Skin of body (tissue), 1 donor: ENCODE measurements at regions not wholly inside any gene's neighbourhood (a gene's known extent, or its start where the extent isn't known, plus 50 kb on each side); places are given as distances from the start of the nearest gene placed in this dataset.

Experiments
- DNase-seq: peaks from one replicate; lab custom pipeline; 2025; lab: John Stamatoyannopoulos, UW

DNA sequence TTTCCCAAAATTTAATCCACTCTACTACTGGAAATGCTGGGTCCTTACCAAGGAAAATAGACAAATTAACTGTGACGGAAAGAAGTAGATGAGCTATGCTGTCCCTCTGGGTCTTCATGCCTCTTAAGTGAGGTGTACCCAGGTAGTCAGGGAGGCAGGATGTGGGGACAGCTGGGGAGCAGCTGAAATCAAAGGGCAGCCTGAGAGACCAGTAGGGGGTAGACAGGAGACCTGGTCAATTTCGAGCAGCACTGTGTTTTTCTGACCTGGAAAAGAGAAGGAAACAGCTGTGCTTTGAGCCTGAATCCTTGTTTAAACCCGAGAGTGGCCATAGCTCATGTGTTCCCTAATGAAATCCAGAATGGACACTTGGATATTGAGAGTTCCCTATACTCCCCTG is 587.3 kb downstream of the EFNB2 start:
- no peak for DNase-seq

DNA sequence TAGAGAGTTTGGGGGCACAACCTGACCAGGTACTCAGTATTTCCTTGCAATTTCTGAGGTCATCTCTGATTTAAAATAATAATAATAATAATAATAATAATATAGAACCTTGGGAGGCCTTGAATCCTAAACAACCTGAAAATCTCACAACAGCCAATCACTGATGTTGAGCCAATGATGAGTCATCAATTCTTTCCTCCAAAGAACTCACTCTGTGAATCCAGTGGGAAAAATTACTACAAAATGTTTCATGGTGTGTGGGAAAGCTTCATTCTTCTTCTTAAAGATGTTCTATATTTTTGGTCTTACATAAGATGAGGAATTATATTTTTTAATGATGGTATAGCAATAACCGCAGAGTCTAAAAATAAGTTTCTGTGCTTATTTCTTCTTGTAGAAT is 594.6 kb downstream of the EFNB2 start:
- no peak for DNase-seq

DNA sequence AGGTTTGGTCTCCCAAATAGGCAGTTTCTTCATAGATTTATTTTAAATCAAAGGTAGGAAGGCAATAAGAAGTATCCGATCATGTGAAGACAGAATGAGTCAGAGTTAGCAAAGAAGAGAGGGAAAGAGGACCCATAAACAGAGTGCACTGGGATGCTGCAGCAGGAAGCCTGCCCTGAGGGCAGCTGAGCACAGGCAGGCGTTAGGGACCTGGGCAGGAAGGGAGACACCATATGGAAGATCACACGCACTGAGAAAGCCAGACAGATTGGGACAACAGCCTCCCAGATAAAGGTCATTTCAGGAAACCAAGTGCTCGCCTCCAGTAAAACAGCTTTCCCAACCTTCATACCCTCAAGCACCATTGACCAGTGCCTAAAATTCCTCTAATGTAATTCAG is 598.0 kb downstream of the EFNB2 start:
- DNase-seq, result no peak

DNA sequence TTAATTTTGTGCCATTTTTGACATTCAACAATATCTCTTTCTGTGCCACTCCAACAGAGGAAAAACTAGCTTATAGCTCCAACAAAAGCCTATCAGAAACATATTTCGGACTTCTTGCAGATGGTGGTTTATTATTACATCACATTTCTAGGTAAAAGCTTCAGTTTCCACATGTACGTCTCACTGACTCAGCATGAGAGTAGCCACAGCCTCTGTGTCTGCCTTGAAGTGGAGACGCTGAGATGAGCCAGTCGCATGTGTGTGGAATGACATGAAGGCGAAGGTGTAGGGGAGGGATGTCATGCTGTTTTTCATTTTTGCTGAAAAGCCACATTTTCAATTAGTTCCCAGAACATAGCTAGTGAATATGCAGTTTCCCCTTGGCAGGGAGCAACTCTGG is 598.6 kb downstream of the EFNB2 start:
- DNase-seq, result no peak

DNA sequence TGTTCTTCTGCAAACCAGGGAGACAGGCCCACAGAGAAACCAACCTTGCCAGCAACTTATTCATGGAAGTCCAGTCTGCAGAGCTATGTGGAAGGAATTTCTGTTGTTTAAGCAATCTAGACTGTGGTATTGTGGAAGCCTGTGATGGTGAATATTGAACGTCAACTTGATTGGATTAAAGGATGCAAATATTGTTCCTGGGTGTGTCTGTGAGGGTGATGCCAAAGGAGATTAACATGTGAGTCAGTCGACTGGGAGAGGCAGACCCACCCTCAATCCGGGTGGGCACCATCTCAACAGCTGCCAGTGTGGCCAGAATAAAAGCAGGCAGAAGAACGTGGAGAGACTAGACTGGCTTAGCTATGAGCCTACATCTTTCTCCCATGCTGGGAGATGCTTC is 606.0 kb downstream of the EFNB2 start:
- no peak for DNase-seq

DNA sequence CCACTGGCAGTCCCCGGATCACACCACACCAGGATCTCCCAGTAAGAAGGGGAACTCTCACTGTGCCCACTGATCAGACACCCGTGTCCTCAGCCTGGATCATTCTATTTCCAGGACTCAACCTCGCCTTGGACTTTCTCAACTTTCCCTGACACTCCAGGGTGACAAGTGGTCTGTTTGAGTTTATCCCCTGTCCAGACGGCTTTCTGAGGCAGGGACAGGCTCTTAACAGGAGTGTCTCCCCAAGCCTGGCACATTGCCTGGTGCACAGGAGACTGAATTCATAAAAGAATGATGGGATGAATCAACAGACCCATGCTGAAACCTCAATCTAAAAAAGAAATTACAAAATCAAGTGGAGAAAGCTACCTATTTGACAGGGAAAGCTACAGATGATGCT is 606.6 kb downstream of the EFNB2 start:
- no peak for DNase-seq

DNA sequence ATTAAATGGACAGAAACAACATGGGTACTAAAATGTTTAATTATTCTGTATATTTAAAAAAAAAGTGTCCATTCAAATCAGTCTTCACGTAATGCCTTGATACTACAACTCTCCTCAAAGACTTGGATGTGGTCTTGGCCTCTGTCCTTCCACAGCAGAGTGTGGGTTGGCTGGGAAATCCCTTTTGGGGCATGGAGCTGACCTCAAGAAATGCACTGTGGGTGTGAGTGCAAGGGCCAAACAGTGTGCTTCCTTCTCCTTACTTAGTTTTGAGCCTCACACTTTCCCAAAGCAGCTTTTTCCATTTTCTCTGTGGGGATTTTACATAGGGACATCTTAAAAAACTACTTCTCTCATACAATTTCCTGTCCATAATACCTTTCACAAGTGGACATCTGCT is 607.4 kb downstream of the EFNB2 start:
- no peak for DNase-seq

DNA sequence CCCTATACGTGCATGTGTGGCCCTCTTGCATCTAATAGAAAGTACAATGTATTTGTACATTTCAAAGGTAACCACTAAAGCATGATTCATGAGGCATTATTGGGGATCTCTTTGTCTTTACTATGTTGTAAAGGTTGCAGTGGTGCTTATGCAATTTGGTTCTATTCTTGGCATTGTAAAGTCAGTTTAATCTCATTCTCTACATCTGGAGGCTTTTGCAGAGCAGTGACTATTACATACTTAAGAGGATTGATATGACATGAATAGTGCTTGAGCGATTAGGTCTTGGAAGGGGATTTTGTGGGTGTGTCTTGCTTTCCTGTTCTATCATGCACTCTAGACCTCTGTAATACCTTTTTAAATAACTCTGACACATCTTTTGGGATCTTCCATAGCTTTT is 610.0 kb downstream of the EFNB2 start:
- DNase-seq, result peak; percentile 14

DNA sequence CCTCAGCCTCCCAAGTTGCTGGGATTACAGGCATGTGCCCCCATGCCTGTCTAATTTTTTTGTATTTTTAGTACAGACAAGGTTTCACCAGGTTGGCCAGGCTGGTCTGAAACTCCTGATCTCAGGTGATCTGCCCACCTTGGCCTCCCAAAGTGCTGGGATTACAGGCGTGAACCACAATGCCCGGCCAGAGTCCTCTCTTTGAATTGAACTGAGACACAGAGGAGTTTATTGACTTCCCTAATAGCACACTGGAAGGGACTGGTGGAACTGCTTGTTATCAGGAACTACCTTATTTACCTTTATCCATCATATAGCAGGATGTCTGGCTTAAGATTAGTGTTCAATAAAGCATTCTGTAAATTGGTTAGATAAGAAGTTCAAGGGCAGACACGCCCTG is 613.8 kb downstream of the EFNB2 start:
- DNase-seq, result no peak

DNA sequence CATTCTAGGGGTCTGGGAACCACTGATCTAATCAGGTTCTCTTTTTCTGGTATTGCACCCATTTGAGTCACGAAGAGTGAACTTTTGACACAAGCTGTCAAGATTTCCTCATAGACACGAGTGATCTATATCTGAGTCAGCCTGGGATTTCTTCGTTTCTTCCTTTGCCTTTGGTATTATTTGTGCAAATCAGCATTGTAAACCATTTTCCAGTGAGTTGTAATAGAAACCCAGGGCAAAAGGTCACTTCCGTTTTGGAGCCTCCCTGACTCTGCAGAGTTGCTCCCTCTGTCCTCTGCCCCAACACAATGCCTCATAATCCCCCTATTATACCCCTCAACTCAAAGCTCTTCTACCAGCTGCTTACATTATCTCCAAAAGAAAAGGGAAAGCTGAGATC is 615.1 kb downstream of the EFNB2 start:
- DNase-seq, result no peak

DNA sequence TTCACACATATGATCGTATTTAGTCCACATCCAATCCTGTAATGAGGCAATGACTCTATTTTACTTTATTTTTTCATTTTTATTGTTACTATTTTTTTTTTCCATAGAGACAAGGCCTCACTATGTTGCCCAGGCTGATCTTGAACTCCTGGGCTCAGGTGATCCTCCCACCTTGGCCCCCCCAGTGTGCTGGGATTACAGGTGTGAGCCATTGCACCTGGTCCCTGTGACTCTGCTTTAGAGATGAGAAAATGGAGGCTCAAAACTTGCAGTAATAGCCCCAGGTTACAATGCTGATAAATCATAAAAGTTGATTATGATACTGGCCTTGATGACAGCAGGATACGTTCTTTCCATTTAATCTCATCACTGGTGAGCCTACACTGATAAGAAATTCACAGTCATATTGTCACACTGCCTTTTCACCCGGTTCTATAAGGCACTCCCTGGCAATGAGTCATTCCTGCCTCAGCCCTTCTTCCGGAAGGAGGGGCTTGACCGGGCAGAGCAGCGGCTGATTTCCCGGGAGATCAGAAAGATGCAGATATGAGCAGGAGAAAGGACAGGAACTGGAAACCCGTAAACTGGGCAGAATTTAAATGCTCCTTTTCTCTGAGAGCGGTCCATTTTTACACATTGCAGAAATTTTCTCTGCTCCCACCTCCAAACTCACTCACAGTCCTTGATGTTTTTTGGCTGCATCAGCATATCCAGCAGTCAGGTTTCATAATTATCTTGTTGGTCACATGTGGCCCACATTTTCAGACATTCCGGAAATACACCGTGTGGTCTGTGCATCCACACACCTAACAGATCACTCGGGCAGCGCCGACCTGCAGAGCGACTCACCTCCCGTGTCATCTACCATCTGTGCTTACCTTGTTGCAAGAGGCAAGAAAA is 616.4 kb downstream of the EFNB2 start:
- DNase-seq, result peak; percentile 12

DNA sequence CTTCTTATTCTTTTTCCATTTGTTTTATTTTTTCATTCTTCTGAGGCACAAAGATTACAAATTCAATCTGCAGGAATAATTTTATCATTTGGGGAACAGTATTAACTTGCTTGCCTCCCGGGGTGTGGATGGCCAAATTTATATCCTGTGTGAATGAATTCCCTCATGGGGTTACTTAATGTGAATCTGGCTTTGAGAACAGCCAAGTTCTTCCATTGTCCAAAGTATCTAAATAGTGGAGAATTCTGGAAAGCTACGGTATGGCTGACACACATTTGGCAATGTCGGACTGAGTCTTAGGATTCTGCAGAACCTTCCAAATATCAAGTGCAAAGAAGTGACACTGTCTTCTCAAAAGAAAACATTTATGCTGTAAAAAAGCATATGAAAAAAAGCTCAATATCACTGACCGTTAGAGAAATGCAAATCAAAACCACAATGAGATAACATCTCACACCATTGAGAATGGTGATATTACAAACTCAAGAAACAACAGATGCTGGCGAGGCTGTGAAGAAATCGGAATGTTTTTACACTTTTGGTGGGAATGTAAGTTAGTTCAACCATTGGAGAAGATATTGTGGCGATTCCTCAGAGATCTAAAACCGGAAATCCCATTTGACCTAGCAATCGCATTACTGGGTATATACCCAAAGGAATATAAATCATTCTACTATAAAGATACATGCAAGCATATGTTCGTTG is 620.2 kb downstream of the EFNB2 start:
- DNase-seq, result peak; percentile 50

DNA sequence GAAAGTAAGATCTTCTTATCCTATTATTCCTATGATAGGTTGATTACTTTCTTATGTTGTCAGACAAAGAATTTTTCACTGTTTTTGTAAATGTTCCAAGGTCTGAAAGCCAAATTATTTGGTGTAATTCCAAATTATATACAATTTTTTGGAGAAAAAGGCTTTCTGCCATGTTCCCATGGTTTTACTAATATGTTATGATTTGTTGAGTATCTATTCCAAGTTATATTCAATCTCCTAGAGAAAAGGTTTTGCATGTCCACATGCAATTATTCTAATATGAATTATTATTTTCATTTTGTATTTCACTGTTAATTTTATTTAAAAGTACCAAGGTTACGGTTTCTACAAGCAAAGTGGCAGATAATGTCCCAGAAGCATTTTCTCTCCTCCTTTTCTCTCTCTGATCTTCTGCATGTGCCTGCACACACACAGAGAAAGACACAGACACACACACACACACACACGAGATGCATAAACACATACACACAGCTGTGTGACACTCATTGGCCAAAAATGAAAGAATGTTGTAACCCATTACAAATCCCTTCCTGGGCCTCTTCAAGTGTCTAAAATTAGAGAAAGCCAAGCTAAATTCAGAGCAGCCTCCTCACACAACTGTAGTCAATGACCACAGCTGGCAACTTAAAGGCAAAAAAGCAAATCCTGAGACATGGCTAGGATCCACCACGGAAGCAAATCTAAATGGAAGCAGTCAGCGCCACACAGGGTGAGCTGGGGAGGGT is 621.0 kb downstream of the EFNB2 start:
- DNase-seq, result peak; percentile 88

DNA sequence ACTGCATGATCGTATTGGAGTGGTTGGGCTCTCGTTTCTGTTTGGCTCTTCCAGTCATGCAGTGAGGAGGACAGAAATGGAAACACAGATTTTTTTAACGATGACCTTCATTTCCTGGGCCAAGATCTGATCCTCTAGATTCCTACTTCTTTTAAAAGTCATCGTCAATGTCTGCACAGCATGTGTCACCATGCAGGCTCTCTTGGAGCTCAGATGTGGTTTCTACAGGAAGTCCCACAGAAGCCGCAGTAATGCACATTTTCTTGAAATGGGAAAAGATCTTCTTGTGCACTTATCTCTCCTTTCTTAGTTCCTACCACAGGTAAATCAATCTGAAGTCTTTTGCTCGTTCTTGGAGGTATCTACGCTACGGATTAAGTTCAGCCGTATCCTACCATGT is 626.9 kb downstream of the EFNB2 start:
- DNase-seq, result no peak

DNA sequence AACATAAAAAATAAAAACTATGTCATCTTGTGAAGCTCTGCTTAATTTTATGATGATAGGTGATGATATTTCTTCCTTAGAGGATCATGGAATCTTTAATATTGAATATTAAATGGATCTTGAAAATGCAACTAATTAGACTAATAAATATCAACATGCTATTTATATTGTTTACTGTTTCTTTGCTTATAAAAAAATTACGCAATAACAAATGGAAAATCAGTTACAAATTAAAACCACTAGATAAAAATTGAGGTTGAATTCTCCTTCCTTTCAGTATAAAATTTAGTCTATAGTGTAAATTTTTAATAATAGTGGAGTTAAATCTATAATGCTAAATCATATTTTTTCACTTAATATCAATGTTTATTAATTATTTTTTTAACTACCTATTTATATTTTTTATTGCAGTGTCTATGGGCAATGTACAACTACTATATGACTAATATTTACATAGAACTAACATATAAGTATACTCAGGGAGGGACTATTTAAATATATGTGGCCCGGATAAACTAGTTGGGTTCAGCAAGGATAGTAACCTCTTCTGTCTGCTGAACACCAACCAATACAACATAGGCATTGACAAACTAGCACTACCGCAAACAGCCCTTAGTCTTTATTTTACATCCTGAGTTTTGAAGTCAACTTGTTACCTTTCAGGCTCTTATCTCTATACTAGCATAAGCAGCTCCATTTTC is 628.0 kb downstream of the EFNB2 start:
- DNase-seq, result no peak

DNA sequence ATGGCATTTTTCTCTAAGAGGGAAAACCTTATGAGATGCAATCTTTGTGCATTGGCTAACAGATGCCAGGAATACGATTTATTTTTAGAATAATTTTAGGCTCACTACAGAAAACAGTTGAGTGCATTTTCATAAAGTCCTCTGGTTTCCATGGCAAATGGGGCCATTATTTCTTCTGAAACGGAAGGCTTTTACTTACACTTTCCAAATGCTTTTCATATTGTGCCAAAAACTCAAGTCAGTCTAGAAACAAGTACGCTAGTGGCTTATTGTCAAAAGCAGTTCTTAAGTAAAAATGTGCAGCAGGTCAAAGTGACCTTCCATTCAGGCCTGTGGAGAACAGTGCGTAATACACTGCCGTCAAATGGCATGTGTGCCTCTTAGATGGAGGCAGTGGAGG is 628.7 kb downstream of the EFNB2 start:
- DNase-seq, result no peak

DNA sequence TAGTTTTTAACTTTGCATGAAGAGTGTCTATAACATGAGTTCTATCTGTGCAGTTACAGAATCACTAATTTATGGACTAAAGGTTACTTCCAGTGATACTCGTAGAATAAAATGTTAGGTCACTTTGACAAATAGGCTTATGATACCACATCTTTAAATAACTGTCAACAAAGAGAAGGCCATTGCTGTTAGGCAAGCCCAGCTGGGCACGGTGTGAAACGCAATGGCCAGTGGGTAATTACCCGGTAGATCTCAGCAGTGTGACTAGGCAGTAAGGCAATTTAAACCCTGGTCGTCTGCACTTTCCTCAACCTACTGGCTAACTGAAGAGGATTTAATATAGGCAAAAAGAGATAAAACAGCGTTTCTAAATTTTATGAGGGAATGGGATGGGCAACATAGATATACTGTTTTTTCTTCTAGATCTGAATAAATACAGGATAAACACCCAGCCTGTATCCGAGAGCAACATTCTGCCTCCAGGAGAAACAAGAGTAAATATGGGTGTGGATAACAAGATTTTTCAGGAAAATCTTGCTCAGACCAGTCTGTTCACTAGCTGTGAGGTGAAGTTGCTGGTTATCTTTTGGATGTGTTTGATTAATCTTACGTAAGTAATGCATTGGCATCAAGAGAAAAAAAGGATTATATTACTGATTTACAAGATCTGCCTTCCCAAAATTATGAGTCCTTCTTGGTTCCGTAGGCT is 631.3 kb downstream of the EFNB2 start:
- DNase-seq, result peak; percentile 28

DNA sequence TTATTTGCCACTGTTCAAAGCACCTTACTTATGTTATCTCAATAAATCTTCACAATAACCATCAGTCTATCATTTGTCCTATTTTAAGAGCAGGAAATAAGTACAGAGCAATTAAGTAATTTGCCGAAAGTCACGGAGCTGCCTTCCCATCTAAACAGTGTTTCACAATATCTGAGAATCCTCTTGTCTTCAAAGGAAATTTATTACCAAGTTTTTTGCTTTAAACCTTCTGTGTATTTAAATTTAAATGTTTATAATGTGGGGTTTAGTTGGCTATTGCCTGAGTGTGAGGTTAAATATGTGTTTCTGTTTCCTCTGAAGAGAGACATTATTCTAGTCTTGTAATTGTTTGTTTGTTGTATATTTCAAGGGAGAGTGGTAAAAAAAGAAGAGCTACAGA is 633.1 kb downstream of the EFNB2 start:
- DNase-seq, result no peak

DNA sequence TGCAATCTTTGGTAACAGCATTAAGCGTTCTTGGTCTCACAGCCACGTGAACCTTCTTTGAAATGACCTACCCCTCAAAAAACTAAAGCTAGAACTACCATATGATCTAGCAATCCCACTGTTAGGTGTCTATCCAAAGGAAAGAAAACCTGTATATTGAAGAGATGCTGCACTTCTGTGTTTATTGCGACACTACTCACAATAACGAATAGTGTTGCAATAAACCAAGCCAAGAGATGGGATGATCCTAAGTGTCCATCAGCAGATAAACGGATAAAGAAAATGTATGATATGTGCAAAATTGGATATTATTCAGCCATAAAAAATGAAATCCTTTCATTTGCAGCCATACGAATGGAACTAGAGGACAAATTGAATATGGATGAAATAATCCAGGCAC is 637.9 kb downstream of the EFNB2 start:
- DNase-seq, result no peak

DNA sequence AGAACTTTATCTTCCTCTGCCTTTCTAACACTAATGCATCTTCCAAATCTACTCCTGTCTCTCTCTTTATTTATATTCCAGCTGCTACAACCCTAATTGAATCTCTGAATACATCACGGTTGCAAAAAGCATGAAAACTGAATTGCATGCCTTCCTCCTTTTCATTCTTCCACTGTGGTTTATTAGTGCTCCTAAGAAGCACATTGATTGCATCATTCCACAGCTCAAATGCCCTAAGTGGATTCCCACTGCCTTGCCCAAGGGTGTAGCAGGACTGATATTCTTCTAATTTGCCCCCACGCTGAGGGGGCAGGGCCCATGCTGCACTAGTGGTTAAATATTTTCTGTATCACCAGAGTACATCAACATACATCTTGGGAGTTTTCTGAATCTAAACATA is 640.8 kb downstream of the EFNB2 start:
- no peak for DNase-seq

DNA sequence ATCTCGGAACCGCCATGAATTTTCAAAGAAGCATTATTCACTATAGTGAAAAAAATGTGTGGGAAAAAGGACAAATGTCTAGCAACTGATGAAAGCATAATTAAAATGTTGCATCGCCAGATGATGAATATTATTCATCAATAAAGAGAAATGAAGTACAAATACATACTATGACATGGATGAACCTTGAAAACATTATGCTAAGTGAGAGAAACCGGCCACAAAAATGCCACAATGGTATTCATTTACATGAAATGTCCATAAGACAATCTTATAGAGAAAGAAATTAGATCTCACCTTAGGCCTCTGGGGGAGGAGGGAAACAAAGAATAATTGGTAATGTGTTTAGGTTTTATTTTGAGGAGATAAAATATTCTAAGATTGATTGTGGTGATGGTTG is 645.0 kb downstream of the EFNB2 start:
- DNase-seq, result no peak
